Hypothalamus (tissue), 51 donors: ENCODE measurements at regions not wholly inside any gene's neighbourhood (a gene's known extent, or its start where the extent isn't known, plus 50 kb on each side); places are given as distances from the start of the nearest gene placed in this dataset.
"Not testable (repeated sequence)": the region's sequence is repeated elsewhere in the genome, so short reads cannot be mapped to it uniquely, and the experiment has no call there.

Experiments
- DNase-seq, 51 donors: peaks; one replicate each; lab custom pipeline; 2025; lab: John Stamatoyannopoulos, UW

GRCh38 chr17:69669441-69670178 is 255.1 kb downstream of the MAP2K6 start:
- DNase-seq = no peak

- no peak for DNase-seq
These were observed 258.4 kb downstream of the MAP2K6 start for GRCh38 chr17:69672924-69673323.

GRCh38 chr17:69677130-69677529 is 262.6 kb downstream of the MAP2K6 start:
- DNase-seq = no peak

GRCh38 chr17:69678206-69678605 is 263.7 kb downstream of the MAP2K6 start:
- no peak for DNase-seq

- DNase-seq = no peak
These were observed 265.3 kb downstream of the MAP2K6 start for GRCh38 chr17:69679829-69680228.

- DNase-seq = no peak
These were observed 269.8 kb downstream of the MAP2K6 start for GRCh38 chr17:69684251-69684650.

GRCh38 chr17:69685150-69685549 is 270.7 kb downstream of the MAP2K6 start:
- not testable (repeated sequence) for DNase-seq

- DNase-seq = no peak
These were observed 276.0 kb downstream of the MAP2K6 start for GRCh38 chr17:69690531-69690930.

- DNase-seq = no peak
These were observed 277.7 kb downstream of the MAP2K6 start for GRCh38 chr17:69692171-69692570.

GRCh38 chr17:69695646-69696045 is 281.1 kb downstream of the MAP2K6 start:
- DNase-seq = no peak

- DNase-seq = no peak
These were observed 282.2 kb downstream of the MAP2K6 start for GRCh38 chr17:69696650-69697049.

- DNase-seq = not testable (repeated sequence)
These were observed 283.9 kb downstream of the MAP2K6 start for GRCh38 chr17:69698352-69698751.

- DNase-seq = no peak
These were observed 287.6 kb downstream of the MAP2K6 start for GRCh38 chr17:69702078-69702477.

GRCh38 chr17:69703751-69704150 is 289.3 kb downstream of the MAP2K6 start:
- no peak for DNase-seq

GRCh38 chr17:69704935-69705334 is 290.4 kb downstream of the MAP2K6 start:
- no peak for DNase-seq

GRCh38 chr17:69706127-69706526 is 291.6 kb downstream of the MAP2K6 start:
- no peak for DNase-seq

GRCh38 chr17:69709441-69709840 is 294.9 kb downstream of the MAP2K6 start:
- no peak for DNase-seq

- no peak for DNase-seq
These were observed 296.4 kb downstream of the MAP2K6 start for GRCh38 chr17:69710926-69711325.

- DNase-seq = no peak
These were observed 297.0 kb downstream of the MAP2K6 start for GRCh38 chr17:69711541-69711940.

GRCh38 chr17:69712801-69713311 is 298.4 kb downstream of the MAP2K6 start:
- DNase-seq = no peak

- DNase-seq = no peak
These were observed 299.3 kb downstream of the MAP2K6 start for GRCh38 chr17:69713815-69714214.

GRCh38 chr17:69714669-69715068 is 300.2 kb downstream of the MAP2K6 start:
- no peak for DNase-seq

GRCh38 chr17:69715656-69716055 is 301.2 kb downstream of the MAP2K6 start:
- DNase-seq = no peak
